Thyroid gland (tissue), 4 donors: ENCODE measurements at regions not wholly inside any gene's neighbourhood (a gene's known extent, or its start where the extent isn't known, plus 50 kb on each side); places are given as distances from the start of the nearest gene placed in this dataset.

Experiments
- DNase-seq, 2 donors: peaks; one replicate each; pipeline ENCODE4 v3.0.0-alpha.2; 2019
- H3K27ac ChIP-seq, 3 donors: fragments of 200-600 bp; sonication (generic); 1 replicate in 2 of 3; 2 replicates in 1 of 3; pipeline ENCODE4 v1.5.1; 2016 to 2019; ENCODE audit warnings: mild to moderate bottlenecking in 1 of 3, moderate library complexity in 1 of 3
- H3K27me3 ChIP-seq: fragments of 200-600 bp; sonication (generic); one replicate; pipeline ENCODE4 v1.5.1; 2019
- H3K36me3 ChIP-seq, 2 donors: fragments of 200-600 bp; sonication (generic); one replicate each; pipeline ENCODE4 v1.5.1; 2016 to 2019
- H3K4me1 ChIP-seq, 2 donors: fragments of 200-600 bp; sonication (generic); one replicate each; pipeline ENCODE4 v1.5.1; 2017 to 2019
- H3K4me3 ChIP-seq, 3 donors: fragments of 200-600 bp; sonication (generic); replicated peaks in 1 of 3; 1 replicate in 2 of 3; 2 replicates in 1 of 3; pipeline ENCODE4 v1.5.1; 2016; ENCODE audit warnings: mild to moderate bottlenecking in 1 of 3
- H3K9me3 ChIP-seq: fragments of 200-600 bp; sonication (generic); one replicate; pipeline ENCODE4 v1.5.1; 2017
- CTCF ChIP-seq, 6 experiments: fragments of 200-600 bp in 3 of 6; fragments of 450-650 bp in 3 of 6; sonication (generic) in 3 of 6; IDR thresholded peaks; one replicate each; pipeline ENCODE4 v1.5.1; 2016 to 2019; ENCODE audit warnings: antibody characterized with exemption in 6 of 6, mild to moderate bottlenecking in 2 of 6, inconsistent platforms in 1 of 6, moderate library complexity in 1 of 6
- POLR2A ChIP-seq, 2 donors: fragments of 450-650 bp; IDR thresholded peaks; one replicate each; pipeline ENCODE4 v1.6.1; 2017; ENCODE audit warnings: antibody characterized with exemption in 2 of 2, mild to moderate bottlenecking in 2 of 2, moderate library complexity in 1 of 2
- WGBS, 2 donors: methylation state at CpG; one replicate each; pipeline ENCODE4 v1.1.5; 2017; 5-methylcytosine and 5-hydroxymethylcytosine counted together
- intact Hi-C: fragments of 100-400 bp; cut with DNase I; formaldehyde crosslinking; loops from one replicate; pipeline ENCODE4 v1.15.1; 2023

DNA sequence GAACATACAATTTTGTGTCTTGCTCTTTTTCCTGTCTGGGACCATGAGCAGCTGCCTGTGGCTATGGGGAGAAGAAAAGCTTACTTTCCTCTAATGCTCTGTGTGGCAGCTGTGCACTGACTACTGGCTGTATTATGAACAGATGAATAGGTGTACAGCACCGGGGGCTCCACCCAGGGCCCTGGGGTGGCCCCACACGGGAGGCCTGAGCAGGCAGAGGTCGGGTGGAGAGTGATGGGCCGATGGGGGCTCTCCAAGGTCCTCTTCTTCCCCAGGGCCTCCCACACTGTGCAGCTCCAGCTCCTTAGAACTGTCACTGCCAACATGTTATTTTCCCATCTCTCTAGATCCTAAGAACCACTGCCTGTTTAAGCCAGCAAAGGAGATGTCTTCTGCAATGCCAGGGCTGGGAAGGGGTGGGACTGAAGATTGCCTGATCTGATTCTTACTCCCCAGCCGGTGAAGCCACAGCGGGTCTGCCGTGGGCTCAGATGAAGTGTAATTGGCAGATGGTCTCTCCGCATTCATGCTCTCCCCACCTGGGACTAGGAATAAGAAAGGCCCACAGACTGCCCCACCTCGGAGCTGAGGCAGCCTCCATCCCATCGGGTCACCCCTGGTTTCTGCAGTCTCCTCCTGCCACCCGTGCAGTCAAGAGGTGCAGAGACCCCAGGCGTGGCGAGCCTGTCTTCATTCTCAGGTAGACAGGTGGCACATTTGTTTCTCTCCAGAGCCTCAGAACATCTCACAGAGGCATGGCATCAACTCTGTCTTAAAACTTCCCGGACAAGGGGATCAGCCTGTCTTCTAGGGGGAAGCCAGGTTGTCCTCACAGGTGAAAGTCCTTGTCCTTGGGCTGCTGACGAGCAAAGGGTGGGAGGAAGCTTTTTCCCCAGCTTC, 186.5 kb upstream of the GALNT2 start:
- Histone ChIP-seq H3K9me3 (no peaks in the 10 kb centered on the region), H3K36me3 (no peaks in the 10 kb centered on the region), H3K4me3 (no peak overlapping the region), H3K27me3 (no peaks in the 10 kb centered on the region), H3K27ac (no peak overlapping the region), H3K4me1 (peaks cover 6 to 11% of the 10 kb centered on the region in 2 donors)
- no peak for DNase-seq
- no peak for TF ChIP-seq CTCF (IDR thresholded peaks at IDR 0.05)
- no peak for TF ChIP-seq POLR2A (IDR thresholded peaks at IDR 0.05)
- intact Hi-C loops: no loop called here
- 86% methylated on average over 15 of the region's 15 CpGs for WGBS, 2 donors

DNA sequence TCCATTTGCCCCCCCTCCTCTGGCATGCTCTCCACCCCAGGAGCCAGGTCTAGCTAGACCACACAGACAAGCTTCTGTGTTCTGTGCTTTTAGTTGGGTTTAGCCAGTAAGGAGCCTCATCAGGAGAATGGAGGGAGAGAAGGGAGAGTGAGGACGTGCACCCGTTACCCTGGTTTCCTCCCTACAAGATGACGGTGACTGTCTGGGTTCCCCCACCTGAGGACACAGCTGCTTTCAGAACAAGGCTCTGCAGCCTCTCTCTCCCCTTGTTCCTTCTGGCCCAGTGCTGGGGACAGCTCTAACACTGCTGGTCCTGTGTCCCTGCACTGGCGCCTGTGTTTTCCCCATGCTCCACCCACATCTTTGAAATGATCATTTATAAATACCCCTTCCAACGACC, 184.4 kb upstream of the GALNT2 start:
- no peak for DNase-seq
- 75% methylated on average over 5 of the region's 5 CpGs for WGBS, 2 donors
- Histone ChIP-seq H3K4me3 (no peak overlapping the region), H3K9me3 (no peaks in the 10 kb centered on the region), H3K27me3 (no peaks in the 10 kb centered on the region), H3K36me3 (no peaks in the 10 kb centered on the region), H3K4me1 (peaks cover 6 to 11% of the 10 kb centered on the region in 2 donors), H3K27ac (no peak overlapping the region)
- no peak for TF ChIP-seq CTCF (IDR thresholded peaks at IDR 0.05)
- TF ChIP-seq POLR2A (IDR thresholded peaks at IDR 0.05): no peak
- intact Hi-C loops: no loop called here

DNA sequence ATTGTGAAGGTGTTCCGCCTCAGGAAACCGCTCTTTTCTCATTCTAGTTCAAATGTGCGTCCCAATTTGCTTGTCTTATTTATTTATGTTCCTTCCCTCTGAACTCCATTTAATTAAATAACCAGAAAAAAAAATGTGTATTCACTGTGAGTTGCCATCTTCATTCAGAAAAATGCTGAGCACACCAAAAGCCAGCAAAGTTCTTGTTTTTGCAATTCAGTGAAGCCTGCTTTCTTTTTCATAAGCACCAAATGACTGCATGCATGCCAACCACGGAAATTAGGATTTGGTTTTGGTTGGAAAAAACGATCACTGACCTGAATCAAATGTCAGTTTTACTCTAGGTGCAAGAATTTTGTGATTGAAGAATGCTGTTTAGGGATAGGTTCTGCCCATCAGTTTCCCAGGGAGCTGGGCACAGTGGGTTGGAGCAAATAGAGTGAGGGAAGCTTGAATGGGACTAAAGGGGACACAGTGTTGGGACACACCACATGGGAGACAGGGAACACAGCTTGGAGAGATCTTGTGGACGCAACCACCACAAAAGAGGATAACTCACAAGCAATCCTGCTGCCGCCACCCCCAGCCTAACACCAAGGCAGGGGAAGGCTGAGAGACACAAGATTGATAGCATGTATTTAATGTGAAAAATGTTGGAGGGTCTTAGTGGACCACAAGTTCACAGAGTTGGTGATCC, 183.4 kb upstream of the GALNT2 start:
- no peak overlapping the region for H3K27ac ChIP-seq
- no peak for TF ChIP-seq CTCF (IDR thresholded peaks at IDR 0.05)
- no peak for TF ChIP-seq POLR2A (IDR thresholded peaks at IDR 0.05)
- H3K9me3 ChIP-seq: no peaks in the 10 kb centered on the region
- no peak for DNase-seq
- H3K4me3 ChIP-seq: no peak overlapping the region
- intact Hi-C loops: no loop called here
- H3K27me3 ChIP-seq: no peaks in the 10 kb centered on the region
- no peaks in the 10 kb centered on the region for H3K36me3 ChIP-seq
- WGBS, 2 donors: 73 to 77% methylated on average over 7 of the region's 7 CpGs
- peaks cover 6 to 11% of the 10 kb centered on the region in 2 donors for H3K4me1 ChIP-seq

DNA sequence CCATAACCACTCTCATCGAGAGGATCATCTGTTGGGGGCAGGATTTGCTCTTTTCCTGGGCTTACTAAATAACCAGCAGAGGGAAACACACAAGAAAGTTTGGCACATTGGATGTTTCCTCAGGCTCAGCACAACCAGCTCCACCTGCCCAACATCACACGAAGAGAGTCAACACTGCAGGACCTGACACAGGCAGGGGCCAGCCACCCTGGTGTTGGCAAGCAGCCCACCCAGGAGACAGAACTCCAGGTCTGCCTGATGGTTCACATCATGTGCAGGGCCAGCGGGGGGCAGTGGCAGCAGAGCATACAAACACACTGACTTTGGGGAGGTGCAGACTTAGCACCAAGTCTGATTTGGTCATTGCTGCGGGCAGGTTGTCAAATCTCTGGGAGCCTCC, 182.3 kb upstream of the GALNT2 start:
- Histone ChIP-seq H3K27me3 (no peaks in the 10 kb centered on the region), H3K9me3 (no peaks in the 10 kb centered on the region), H3K27ac (no peak overlapping the region), H3K36me3 (no peaks in the 10 kb centered on the region), H3K4me3 (no peak overlapping the region), H3K4me1 (peaks cover 6 to 11% of the 10 kb centered on the region in 2 donors)
- intact Hi-C loops: no loop called here
- 64 to 78% methylated on average over 4 of the region's 4 CpGs for WGBS, 2 donors
- no peak for TF ChIP-seq CTCF (IDR thresholded peaks at IDR 0.05)
- no peak for TF ChIP-seq POLR2A (IDR thresholded peaks at IDR 0.05)
- no peak for DNase-seq
